GM12878 (cell line): ENCODE measurements at regions not wholly inside any gene's neighbourhood (a gene's known extent, or its start where the extent isn't known, plus 50 kb on each side); places are given as distances from the start of the nearest gene placed in this dataset.

ENCODE experiments used
- CHD2 ChIP-seq: IDR thresholded peaks from 2 replicates; pipeline ENCODE4 v1.6.1; 2011; ENCODE audit warnings: low read depth, low read length, improper control_type of control experiment, borderline replicate concordance
- FOXK2 ChIP-seq: fragments of 450-650 bp; IDR thresholded peaks from 2 replicates; pipeline ENCODE4 v1.6.1; 2017; ENCODE audit warnings: mild to moderate bottlenecking, moderate library complexity
- HDAC2 ChIP-seq: fragments of 200-600 bp; sonication (generic); IDR thresholded peaks from 2 replicates; pipeline ENCODE4 v1.6.1; 2017
- MYC ChIP-seq: IDR thresholded peaks from 2 replicates; pipeline ENCODE4 v1.6.1; 2011; ENCODE audit warnings: mild to moderate bottlenecking, low read length, moderate library complexity, inconsistent platforms; ENCODE audit not compliant: insufficient read depth, insufficient replicate concordance, insufficient read length, severe bottlenecking
- PML ChIP-seq: IDR thresholded peaks from 2 replicates; pipeline ENCODE4 v1.6.1; 2012; ENCODE audit warnings: low read length, inconsistent platforms
- SIN3A ChIP-seq: IDR thresholded peaks from 2 replicates; pipeline ENCODE4 v1.6.1; 2012; ENCODE audit warnings: low read depth, low read length, improper control_type of control experiment
- TF ChIP-seq, protein P1 (sequence below): IDR thresholded peaks from 2 replicates; pipeline ENCODE4 v1.6.1; 2011; ENCODE audit warnings: borderline replicate concordance, low read depth, mild to moderate bottlenecking, moderate library complexity, mixed read lengths, low read length; ENCODE audit not compliant: insufficient read depth; ENCODE audit errors: extremely low read length
- TF ChIP-seq, protein P2 (sequence below): fragments of 450-650 bp; IDR thresholded peaks from 2 replicates; pipeline ENCODE4 v1.6.1; 2018; ENCODE audit warnings: borderline replicate concordance, mild to moderate bottlenecking; ENCODE audit not compliant: partially characterized antibody
- TF ChIP-seq, protein P3 (sequence below), 3 experiments: IDR thresholded peaks in 2 of 3; conservative IDR thresholded peaks in 1 of 3; 2 replicates each; pipeline ENCODE4 v1.5.1; 2011; ENCODE audit warnings: low read depth in 3 of 3, low read length in 3 of 3, mild to moderate bottlenecking in 3 of 3, control low read depth in 2 of 3, moderate library complexity in 2 of 3, inconsistent platforms in 1 of 3, mixed read lengths in 1 of 3; ENCODE audit not compliant: control insufficient read depth in 2 of 3, insufficient read depth in 1 of 3; ENCODE audit errors: extremely low read depth in 1 of 3
- TF ChIP-seq, protein P4 (sequence below): IDR thresholded peaks from 2 replicates; pipeline ENCODE4 v1.6.1; 2012; ENCODE audit warnings: low read depth, low read length, improper control_type of control experiment
- TF ChIP-seq, protein P5 (sequence below): IDR thresholded peaks from 2 replicates; pipeline ENCODE4 v1.6.1; 2012; ENCODE audit warnings: mild to moderate bottlenecking, low read depth, low read length

DNA sequence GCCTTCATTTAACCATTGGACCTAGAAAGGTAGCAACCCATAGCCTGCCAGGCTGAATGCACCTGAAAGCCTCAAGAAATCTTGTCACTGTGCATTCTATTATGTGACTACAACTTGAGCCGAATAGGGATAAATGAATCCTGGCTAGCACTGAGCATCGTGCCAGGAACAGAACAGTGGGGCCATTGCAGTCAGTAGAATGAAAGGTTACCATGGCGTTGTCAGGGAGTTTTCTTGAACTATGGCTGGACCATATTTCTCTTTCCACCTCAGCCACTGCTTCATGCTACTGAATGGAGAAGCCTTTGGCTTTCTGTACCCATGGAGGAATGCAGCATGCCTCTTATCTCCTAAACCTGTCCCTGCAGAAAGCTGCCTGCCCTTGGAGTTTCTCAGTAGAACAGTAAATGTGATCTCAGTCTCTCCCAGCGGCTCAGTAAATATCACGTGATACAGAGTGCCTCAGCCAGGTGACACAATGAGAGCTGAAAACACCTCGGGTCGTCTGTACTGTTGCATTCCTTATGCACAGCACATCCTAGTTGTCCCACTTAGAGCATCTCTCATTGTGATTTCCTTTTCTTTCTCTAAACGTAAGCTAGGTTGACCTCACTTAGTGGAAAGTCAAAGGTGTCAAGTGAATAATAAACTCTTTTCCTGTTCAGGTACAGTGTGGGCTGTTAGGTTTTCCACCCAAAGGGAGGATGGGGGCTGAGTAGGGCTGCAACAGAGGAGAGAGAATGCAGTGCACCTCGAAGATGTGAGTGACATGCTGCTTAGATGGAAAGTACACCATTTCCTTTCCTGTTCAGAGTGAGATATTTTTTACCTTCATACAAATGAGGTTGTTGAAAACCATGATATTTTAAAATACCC lies 115.3 kb downstream of the MACIR start:
- TF ChIP-seq MYC = no peak
- TF ChIP-seq HDAC2 = no peak
- TF ChIP-seq PML = no peak
- no peak for TF ChIP-seq CHD2
- TF ChIP-seq, protein P1, sequence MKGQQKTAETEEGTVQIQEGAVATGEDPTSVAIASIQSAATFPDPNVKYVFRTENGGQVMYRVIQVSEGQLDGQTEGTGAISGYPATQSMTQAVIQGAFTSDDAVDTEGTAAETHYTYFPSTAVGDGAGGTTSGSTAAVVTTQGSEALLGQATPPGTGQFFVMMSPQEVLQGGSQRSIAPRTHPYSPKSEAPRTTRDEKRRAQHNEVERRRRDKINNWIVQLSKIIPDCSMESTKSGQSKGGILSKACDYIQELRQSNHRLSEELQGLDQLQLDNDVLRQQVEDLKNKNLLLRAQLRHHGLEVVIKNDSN = no peak
- TF ChIP-seq, protein P2, sequence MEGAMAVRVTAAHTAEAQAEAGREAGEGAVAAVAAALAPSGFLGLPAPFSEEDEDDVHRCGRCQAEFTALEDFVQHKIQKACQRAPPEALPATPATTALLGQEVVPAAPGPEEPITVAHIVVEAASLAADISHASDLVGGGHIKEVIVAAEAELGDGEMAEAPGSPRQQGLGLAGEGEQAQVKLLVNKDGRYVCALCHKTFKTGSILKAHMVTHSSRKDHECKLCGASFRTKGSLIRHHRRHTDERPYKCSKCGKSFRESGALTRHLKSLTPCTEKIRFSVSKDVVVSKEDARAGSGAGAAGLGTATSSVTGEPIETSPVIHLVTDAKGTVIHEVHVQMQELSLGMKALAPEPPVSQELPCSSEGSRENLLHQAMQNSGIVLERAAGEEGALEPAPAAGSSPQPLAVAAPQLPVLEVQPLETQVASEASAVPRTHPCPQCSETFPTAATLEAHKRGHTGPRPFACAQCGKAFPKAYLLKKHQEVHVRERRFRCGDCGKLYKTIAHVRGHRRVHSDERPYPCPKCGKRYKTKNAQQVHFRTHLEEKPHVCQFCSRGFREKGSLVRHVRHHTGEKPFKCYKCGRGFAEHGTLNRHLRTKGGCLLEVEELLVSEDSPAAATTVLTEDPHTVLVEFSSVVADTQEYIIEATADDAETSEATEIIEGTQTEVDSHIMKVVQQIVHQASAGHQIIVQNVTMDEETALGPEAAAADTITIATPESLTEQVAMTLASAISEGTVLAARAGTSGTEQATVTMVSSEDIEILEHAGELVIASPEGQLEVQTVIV = no peak
- TF ChIP-seq, protein P3, sequence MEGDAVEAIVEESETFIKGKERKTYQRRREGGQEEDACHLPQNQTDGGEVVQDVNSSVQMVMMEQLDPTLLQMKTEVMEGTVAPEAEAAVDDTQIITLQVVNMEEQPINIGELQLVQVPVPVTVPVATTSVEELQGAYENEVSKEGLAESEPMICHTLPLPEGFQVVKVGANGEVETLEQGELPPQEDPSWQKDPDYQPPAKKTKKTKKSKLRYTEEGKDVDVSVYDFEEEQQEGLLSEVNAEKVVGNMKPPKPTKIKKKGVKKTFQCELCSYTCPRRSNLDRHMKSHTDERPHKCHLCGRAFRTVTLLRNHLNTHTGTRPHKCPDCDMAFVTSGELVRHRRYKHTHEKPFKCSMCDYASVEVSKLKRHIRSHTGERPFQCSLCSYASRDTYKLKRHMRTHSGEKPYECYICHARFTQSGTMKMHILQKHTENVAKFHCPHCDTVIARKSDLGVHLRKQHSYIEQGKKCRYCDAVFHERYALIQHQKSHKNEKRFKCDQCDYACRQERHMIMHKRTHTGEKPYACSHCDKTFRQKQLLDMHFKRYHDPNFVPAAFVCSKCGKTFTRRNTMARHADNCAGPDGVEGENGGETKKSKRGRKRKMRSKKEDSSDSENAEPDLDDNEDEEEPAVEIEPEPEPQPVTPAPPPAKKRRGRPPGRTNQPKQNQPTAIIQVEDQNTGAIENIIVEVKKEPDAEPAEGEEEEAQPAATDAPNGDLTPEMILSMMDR (IDR thresholded peaks at IDR 0.05 in 2 of 3, conservative IDR thresholded peaks at IDR 0.05 in 1 of 3; ENCODE audit: control insufficient read depth in 2 of 3, extremely low read depth in 1 of 3, insufficient read depth in 1 of 3, low read depth in 3 of 3, low read length in 3 of 3) = no peak
- TF ChIP-seq, protein P4, sequence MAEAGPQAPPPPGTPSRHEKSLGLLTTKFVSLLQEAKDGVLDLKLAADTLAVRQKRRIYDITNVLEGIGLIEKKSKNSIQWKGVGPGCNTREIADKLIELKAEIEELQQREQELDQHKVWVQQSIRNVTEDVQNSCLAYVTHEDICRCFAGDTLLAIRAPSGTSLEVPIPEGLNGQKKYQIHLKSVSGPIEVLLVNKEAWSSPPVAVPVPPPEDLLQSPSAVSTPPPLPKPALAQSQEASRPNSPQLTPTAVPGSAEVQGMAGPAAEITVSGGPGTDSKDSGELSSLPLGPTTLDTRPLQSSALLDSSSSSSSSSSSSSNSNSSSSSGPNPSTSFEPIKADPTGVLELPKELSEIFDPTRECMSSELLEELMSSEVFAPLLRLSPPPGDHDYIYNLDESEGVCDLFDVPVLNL = no peak
- TF ChIP-seq SIN3A = no peak
- TF ChIP-seq, protein P5, sequence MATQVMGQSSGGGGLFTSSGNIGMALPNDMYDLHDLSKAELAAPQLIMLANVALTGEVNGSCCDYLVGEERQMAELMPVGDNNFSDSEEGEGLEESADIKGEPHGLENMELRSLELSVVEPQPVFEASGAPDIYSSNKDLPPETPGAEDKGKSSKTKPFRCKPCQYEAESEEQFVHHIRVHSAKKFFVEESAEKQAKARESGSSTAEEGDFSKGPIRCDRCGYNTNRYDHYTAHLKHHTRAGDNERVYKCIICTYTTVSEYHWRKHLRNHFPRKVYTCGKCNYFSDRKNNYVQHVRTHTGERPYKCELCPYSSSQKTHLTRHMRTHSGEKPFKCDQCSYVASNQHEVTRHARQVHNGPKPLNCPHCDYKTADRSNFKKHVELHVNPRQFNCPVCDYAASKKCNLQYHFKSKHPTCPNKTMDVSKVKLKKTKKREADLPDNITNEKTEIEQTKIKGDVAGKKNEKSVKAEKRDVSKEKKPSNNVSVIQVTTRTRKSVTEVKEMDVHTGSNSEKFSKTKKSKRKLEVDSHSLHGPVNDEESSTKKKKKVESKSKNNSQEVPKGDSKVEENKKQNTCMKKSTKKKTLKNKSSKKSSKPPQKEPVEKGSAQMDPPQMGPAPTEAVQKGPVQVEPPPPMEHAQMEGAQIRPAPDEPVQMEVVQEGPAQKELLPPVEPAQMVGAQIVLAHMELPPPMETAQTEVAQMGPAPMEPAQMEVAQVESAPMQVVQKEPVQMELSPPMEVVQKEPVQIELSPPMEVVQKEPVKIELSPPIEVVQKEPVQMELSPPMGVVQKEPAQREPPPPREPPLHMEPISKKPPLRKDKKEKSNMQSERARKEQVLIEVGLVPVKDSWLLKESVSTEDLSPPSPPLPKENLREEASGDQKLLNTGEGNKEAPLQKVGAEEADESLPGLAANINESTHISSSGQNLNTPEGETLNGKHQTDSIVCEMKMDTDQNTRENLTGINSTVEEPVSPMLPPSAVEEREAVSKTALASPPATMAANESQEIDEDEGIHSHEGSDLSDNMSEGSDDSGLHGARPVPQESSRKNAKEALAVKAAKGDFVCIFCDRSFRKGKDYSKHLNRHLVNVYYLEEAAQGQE = no peak
- no peak for TF ChIP-seq FOXK2
